Umbilical cord (tissue), 1 donor: ENCODE measurements at regions not wholly inside any gene's neighbourhood (a gene's known extent, or its start where the extent isn't known, plus 50 kb on each side); places are given as distances from the start of the nearest gene placed in this dataset.
"Not testable (repeated sequence)": the region's sequence is repeated elsewhere in the genome, so short reads cannot be mapped to it uniquely, and the experiment has no call there.

Source experiments
- DNase-seq: peaks from one replicate; pipeline ENCODE4 v3.0.0-alpha.2; 2015; ENCODE audit warnings: low spot score

DNA sequence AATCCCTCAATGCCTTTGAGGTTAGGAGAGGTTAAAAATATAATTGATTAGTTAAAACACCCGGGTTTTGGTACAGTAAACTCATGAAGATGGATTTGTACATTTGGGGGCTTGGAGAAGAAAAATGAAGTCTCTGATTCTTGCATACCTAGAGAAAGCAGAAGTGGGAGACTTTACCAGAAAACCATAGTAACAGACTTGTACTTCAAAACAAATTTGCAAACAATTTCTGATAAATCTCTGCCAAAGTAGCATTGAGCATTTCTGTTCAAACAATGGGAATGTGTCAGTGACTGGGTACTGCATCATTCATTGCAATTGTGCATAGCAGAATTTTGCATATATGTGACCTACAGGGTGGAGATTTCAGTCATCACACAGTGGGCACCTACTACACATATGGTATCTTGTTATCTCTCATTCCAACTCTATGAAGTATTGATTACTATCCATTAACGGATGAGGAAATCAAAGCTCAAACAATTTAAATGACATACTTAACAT lies 256.9 kb downstream of the PLK2 start:
- DNase-seq = no peak

DNA sequence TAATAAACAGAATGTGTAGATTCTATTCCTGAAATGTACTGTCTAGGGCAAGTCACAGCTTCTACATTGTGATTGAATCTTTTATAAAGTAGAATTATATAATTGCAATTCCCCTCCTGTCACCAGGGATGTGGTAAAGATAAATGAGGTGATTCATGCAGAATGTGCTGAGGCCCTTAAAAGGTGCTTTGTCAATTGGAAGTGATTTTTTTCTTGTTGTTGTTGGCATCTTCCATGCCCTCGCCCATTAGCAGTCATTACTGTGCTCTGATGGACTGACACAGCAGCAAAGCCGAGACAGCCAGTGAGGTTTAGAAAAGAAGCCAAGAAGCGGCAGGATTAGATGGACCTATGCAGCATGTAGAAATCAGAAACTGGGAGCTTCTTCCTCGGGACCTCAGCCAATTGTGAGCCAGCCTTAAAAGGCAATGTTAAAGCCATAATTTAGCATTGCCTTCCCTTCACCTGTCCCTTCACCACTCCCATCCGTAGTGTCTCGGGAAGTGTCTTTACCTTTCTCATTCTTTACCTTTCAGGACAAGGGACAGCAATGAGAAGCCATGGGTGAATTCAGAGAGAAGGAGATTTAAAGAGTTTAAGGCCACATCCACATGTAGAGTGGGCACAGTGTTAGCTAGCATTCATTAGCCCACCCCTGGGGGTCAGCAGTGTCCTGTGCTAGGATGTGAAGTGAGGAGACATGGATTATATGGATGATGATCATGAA lies 257.8 kb downstream of the PLK2 start:
- no peak for DNase-seq

DNA sequence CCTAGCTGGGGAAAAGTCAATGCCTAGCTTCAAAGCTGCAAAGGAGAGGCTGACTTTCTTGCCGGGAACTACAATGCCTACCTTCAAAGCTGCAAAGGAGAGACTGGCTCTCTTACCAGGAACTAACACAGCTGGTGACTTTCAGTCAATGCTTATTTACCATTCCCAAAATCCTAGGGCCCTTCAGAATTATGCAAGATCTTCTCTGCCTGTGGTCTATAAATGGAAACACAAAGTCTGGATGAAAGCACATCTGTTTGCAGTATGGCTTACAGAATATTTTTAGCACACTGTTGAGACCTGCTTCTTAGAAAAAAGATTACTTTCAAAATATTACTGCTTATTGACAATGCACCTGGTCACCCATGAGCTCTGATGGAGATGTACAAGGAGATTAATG lies 259.4 kb downstream of the PLK2 start:
- no peak for DNase-seq

DNA sequence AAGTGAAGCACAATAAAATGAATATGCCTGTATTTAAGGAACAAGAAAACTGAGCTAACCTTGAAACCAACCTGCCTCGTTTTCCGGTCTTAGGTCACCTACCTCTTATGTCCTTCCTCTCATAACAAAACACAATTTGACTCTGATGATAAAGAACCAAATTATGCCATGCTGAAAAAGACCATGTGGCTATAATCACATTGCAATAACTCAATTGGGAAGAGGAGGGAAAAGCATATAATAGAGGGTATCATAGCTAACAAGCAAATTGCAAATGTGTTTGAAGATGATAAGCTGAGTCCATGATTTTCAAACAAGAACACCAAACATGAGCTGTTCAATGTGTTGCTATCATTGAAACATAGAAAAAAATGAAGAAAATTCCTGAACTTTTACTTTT lies 260.8 kb downstream of the PLK2 start:
- DNase-seq = no peak

DNA sequence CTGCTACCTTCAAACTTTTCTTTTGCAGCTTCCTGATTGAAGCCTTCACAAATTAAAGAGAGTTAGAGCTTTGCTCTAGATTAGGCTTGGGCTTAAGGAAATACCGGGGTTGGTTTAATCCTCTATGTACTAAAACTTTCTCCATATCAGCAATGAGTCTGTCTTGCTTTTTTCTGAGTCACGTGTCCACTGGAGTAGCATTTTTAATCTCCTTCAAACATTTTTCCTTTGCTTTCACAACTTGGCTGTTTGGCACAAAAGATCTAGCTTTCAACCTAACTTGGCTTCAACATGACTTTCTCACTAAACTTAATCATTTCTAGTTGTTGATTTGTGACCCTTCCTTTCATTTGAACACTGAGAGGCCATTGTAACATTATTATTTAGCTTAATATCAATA lies 261.6 kb downstream of the PLK2 start:
- no peak for DNase-seq

DNA sequence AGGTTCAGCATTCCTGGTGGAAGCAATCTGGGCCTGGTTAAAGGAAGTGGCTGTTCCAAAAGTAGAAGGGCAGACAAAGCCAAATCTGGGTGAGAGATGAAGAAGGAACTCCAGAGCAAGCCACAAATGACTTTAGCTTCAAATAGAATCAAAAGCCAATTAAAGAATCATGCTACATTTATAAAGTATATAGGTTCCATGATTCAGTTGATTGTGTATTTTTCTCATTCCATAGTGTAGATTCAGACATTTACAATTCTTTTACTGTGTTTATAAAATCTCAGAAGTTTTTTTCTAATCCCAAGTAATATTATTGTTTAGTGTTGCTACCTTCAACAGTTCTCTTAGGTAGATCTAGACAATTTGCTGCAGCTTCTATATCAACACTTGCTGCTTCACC lies 262.0 kb downstream of the PLK2 start:
- DNase-seq = no peak

DNA sequence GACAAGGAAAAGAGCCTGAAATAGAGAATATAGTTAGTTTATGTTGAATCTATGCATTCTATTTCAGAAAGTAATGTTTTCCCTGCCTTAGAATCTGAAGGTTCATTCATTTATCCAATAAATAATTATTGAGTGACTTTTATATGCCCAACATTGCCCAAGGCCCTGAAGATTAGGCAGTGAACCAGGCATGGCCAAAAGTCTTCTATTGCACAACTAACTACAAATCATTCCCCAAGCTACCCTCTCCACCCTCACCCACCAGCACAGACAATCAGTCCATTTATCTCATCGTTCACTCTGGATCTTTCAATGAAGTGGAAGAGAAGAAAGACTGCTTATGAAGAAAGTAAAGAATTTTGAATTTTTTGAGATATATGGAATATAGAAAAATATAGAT lies 268.4 kb downstream of the PLK2 start:
- DNase-seq = no peak

DNA sequence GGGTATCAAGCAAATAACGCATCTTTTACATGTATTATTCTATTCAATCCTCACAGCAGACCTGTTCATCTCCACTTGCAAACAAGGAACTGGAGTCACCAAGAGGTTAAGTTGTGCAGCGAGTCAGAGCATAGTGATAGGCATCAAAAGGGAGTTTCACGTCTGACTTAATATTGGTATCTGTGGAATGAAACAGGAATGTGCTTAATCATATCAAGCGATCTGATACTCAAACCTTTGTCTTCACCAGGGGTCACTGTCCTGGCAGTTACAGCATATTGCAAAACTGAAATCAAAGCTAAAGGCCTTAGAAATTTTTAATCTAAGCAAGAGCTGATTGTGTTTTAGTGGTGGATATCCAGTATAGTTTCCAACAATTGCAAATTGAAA lies 271.6 kb downstream of the PLK2 start:
- DNase-seq = peak; percentile 29

DNA sequence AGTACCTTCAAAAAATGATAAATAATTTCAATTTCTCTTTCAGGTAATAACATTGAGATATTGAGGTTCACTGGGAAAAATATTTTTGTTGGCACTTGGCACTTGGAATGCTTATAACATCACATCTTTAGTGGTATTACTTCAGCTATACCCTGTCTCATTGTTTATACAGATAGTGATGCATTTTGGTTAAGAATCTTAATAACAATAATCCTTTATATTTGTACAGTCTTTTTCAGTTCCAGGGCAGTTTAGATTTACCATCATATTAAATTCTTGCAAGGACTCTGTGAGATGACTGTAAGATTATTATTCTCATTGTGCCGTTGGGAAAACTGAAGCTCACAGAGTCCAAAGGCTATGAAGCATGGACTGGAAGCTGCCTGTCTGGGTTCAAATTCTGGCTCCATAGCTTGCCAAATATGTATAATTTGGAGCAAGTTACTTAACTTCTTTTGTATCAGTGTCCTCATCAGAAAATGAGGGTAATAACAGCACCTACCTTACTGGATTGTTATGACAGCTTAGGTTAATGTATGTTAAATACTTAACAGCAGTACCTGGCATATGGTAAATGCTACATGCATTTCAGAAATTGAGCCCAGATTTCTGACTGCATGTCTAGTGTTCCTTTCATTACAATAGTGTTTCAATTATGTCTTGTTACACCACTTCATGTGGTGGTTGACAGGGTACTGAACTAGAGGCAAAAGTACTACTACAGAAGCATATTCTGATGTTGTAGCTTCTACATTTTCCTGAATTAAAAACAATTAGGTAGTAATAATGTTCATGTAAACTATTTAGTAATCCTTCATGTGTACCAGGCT lies 272.2 kb downstream of the PLK2 start:
- DNase-seq = no peak

DNA sequence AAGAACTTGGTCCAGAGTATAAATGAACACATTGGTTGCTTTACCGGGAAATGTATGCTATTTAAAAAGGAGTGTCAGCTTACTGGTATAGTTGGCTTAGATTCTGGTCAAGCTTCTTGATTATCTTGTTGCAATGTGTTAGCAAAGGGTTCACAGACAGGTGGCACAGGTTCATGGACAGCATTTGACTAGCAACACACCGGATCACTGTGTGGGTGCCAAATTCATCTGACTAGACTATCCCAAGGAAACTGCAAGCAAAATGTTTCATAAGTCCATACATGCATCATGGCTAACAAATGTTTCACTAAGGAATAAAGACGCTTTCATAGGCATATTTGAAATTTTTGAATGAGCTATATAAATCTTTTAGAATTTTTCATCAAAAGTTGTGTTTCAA lies 274.1 kb downstream of the PLK2 start:
- no peak for DNase-seq

DNA sequence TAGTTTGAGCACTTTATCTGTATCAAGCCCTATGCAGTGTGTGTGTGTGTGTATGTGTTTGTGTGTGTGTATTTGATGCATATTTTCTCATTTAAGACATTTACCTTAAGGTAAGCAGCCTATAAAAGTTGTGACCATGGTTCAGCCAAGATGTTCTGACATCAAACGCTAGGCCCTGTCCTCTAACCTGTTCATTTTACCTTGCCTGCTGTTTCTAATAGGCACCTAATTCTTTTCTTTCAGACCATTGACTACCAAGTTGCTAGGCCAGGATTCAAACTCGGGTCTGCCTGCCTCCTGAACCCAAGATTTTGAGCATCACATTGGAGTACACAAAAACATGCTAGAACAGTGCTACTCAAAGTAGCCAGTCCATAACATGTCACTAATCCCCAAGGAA lies 274.5 kb downstream of the PLK2 start:
- DNase-seq = no peak

DNA sequence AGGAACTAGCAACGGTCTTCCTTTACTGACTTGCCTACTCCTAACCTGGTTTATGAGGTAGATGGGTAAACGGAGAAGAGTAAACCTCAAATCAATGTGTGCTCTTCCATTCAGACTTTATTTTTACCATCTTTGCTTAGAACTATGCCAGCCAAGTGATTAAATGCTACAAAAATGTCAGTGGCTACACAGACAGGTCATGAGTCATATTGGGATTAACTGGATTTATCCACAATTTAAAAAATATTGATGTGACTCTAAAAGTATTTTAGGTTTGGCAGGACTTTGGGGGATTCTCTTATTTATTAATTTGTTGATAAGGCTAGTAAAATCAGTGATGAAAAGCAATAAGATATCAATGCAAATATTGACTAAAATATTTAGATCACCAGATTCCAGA lies 275.0 kb downstream of the PLK2 start:
- DNase-seq = peak; percentile 47

DNA sequence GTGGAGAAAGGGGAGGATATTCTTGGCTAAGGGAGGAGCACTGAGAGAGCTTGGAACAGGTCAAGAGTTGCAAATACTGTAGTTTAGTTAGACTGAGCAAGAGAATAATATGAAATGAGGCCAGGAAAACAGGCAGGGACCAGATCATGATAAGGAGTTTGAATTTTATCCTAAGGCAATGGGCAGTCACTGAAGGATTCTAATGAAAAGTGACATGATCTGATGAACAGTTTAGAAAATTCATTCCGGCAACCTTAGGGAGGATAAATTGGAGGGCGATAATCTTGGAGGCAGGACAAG lies 276.1 kb downstream of the PLK2 start:
- no peak for DNase-seq

DNA sequence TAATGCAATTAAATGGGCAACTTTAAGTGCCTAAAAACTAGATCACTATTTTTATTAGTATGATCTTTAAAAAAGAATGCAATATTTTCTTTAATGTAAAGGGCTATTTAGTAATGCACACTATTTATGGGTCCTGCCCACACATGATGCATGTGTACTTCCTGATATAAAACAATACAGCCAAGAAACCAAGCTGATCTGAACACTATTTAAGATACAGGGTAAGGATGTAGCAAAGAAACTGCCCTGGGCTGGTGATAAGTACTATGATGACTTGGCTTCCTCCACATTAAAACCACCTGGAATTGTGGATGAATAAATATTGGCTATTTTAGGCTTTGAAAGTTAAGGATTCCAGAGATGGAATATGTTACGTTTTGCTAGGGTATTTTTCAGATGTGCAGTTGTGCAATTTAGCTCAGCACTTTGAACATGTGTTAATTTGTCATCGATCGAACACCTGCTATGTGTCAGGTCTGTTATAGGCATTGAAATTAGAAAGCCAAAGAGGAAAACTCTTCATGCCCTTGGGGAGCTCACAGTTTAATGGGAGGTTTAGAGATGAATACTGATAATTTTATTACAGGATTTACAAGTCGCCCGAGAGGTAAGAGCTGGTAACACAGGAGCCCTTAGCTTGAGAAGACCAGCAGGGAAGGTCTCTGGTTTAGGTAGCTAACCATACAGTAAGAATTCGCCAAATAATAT lies 276.7 kb downstream of the PLK2 start:
- no peak for DNase-seq

DNA sequence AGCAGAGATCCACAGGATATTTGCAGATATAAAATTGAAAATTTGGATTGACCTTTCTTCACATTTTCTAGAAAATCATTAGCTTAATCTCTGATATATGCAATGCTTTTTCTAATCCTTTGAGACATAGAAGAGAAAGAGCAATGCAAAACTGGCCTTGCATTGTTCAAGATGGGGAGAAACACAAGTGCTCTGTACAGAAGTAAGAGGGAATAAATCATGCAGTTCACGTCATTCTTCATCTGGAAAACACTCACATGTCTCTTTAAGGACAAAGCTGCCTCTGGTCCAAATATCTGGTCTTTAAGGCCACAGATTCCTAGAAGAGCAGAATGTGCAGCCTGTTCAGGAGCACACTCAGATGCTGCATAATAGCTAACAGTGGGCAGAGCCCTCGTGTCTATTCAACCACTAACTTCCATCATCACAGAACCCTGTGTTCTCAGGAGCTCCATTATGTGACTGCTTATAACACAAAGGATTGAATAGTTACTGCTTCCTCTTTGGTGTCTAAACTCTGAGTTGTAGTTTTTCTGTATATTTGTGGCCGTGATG lies 277.5 kb downstream of the PLK2 start:
- peak; percentile 42 for DNase-seq

DNA sequence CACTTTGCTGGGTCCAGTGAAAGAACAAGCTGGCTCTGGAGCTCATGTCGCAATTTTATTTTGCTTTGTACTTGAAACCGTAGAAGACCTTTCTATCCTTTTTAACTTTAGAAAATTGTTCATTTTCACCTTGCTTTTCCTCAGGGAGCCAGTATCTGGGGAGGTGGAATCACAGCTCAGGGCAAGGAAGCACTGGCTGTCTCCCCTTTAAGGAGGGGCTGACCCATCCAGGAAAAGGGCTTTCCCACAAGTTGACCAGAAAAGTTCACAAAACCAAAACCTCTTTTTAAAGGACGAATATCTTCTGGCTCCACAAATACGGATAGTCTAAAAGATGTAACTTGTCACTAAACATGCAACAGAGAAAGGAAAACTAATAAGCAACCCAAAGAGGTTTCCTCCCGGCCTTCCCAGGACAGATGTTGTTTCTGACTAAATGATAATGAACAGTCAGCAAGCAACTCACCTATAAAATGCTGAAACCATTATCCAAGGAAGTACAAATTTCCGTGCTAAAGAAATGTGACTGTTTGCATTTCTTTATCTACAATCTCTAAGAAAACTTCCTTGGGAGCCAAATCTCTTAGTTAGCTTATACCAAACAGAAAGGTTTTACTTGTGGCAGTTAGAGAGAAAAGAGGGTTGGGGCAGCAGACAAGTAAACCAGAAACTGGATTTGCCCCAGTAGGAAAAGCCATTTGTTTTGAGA lies 278.2 kb downstream of the PLK2 start:
- peak; percentile 24 for DNase-seq

DNA sequence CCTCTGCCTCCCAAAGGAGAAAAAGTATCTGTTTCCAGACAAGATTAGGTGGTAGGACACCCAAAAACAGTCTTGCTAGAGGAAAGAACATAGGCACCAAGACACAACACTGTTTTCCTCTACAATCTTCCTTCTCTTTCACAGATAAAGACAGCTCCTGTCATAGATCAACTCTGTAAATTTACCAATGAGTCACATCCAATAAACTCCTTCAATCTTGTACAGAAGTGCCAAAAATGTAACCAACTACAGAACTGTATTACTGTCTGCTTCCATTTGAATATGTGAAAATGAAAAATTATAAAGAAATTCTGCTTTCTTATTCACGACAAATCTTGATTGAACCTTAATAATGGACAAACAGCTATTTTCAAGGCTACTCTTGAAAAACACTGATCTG lies 286.9 kb downstream of the PLK2 start:
- no peak for DNase-seq

DNA sequence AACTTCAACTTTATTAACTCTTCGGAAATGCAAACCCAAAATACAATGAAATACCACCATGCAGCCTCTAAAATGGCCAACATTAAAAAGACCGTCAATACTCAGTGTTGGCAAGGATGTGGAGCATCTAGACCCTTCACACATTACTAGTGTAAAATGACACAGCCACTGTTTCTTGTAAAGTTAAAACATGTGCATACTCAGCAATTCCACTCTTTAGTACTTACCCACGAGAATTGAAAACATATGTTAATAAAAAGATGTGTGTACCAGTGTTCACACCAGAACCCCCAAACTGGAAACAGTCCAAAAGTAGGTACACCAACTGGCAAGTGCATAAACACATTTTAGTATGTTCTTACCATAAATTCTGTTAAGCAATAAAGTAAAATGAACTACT lies 294.7 kb downstream of the PLK2 start:
- no peak for DNase-seq

DNA sequence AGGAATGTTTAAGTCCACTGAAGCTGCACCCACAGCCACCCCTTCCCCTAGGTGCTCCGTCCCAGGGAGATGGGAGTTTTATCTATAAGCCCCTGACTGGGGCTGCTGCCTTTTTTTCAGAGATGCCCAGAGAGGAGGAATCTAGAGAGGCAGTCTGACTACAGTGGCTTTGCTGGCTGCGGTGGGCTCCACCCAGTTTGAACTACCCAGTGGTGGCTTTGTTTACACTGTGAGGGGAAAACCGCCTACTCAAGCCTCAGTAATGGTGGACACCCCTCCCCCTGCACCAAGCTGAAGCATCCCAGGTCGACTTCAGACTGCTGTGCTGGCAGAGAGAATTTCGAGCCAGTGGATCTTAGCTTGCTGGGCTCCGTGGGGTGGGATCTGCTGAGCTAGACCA lies 298.0 kb downstream of the PLK2 start:
- DNase-seq = not testable (repeated sequence)

DNA sequence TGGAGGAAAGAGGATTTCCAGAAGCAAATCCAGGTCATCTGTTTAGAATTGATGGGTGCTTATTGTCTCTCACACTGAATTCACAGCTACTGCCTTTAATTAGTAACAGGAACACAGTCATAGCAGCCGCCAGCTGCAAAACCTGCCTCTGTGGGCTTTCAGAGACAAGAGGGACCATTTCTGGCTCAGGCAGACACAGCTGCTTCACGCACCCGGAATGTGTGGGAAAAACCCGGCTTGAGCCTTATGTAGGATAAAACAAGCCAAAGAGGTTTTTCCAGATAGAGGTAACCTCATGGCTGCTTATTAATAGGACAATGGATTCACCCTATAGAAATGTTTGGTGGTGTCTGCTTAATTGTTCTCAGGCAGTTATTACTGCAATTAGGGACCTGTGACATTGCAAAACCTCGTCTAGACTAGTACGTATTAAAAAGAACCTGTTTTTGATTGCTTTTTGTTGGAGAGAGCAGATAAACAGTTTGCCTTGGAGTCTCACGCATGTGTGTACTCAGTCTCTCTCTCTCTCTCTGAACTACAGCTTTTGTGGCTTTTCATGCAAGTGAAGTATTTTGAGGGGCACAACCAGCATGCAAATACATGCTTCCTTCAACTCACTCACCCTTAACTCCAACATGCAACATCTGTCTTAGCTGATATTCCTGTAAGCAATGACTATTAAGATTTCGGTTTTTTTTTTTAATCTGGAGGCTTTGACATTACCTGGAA lies 302.7 kb downstream of the PLK2 start:
- DNase-seq = peak; percentile 31

DNA sequence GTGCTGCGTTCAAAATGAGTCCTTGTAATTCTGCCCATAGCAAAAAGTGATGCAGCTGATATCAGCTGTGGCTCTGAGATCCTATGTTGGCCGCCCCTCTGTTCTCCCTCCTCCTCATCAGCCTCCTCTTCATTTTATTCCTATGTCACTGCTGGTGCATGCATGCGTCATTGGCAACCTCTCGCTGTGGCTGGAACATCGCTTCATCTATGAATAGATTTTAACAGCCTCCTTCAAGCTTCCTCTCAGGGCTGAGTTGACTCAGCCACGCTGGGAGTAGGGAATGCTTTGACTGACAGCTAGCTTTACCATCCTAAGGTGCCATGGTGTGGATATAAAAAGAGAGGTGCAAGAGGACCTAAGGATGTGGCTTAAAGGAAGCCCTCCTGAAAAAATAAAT lies 303.5 kb downstream of the PLK2 start:
- DNase-seq = no peak
